ENCODE measurements at regions not wholly inside any gene's neighbourhood (a gene's known extent, or its start where the extent isn't known, plus 50 kb on each side); places are given as distances from the start of the nearest gene placed in this dataset.

- TF ChIP-seq, protein P1, sequence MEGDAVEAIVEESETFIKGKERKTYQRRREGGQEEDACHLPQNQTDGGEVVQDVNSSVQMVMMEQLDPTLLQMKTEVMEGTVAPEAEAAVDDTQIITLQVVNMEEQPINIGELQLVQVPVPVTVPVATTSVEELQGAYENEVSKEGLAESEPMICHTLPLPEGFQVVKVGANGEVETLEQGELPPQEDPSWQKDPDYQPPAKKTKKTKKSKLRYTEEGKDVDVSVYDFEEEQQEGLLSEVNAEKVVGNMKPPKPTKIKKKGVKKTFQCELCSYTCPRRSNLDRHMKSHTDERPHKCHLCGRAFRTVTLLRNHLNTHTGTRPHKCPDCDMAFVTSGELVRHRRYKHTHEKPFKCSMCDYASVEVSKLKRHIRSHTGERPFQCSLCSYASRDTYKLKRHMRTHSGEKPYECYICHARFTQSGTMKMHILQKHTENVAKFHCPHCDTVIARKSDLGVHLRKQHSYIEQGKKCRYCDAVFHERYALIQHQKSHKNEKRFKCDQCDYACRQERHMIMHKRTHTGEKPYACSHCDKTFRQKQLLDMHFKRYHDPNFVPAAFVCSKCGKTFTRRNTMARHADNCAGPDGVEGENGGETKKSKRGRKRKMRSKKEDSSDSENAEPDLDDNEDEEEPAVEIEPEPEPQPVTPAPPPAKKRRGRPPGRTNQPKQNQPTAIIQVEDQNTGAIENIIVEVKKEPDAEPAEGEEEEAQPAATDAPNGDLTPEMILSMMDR (IDR thresholded peaks at IDR 0.05; ENCODE audit: extremely low read depth, insufficient read depth, missing control alignments) = no peak
- DNase-seq (ENCODE audit: low spot score) = no peak
- in situ Hi-C loops (cut with MboI; ENCODE audit: low pct_unique_long_range_greater_than_20kb, low sequenced_read_pairs, unreplicated experiment) = no loop called here
Observed at GRCh38 chr18:61025596-61025995, 307.6 kb upstream of the CDH20 start.

- no peak for DNase-seq (ENCODE audit: low spot score)
Observed at GRCh38 chr18:61031626-61032025, 301.6 kb upstream of the CDH20 start.

DNA sequence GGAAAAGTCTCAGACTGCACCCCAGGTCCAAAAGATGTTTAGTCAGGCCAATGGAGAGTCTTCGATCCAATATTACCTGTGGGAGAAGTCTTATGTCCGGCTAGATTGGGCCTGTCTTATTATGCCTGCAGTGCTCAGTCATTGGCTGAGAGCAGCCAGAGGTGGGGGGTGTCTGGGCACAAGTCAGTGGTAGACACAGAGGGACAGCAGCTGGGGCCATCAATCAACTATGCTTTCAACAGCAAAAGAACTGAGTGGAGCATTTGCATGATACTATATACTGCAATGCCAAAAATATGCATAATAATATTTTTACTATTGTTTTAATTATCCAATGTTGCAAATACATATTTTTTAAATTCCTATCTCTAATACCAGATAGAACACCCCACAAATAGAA is 298.6 kb upstream of the CDH20 start:
- TF ChIP-seq, protein P1 (IDR thresholded peaks at IDR 0.05; ENCODE audit: extremely low read depth, insufficient read depth, missing control alignments) = no peak
- in situ Hi-C loops (cut with MboI; ENCODE audit: low pct_unique_long_range_greater_than_20kb, low sequenced_read_pairs, unreplicated experiment) = no loop called here
- no peak for DNase-seq (ENCODE audit: low spot score)

More at GRCh38 chr18:61031626-61032025, 301.6 kb upstream of the CDH20 start:
- TF ChIP-seq, protein P1 (IDR thresholded peaks at IDR 0.05; ENCODE audit: extremely low read depth, insufficient read depth, missing control alignments) = no peak
- in situ Hi-C loops (cut with MboI; ENCODE audit: low pct_unique_long_range_greater_than_20kb, low sequenced_read_pairs, unreplicated experiment) = no loop called here

DNA sequence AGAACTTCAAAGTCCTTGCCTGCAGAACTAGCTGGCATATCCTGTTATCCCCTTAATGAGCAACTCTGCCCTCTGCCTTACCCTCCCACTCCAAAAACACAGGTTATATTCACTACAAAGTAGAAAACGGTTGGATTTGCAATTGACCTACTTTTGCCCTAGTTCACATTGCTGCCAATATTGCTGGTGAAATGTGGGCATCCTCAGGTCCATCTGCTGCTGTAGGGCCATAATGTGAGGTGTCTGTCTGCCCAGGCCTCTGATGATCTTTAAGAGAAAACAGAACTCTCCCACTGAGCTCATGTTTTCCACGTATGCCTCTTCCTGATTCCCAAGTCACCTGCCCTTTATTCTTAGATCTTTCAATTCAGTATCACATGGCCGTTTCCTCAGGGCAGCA is 294.0 kb upstream of the CDH20 start:
- in situ Hi-C loops (cut with MboI; ENCODE audit: low pct_unique_long_range_greater_than_20kb, low sequenced_read_pairs, unreplicated experiment) = no loop called here
- TF ChIP-seq, protein P1 (IDR thresholded peaks at IDR 0.05; ENCODE audit: extremely low read depth, insufficient read depth, missing control alignments) = no peak
- DNase-seq (ENCODE audit: low spot score) = no peak

GRCh38 chr18:61047794-61048193 is 285.4 kb upstream of the CDH20 start:
- TF ChIP-seq, protein P1 (IDR thresholded peaks at IDR 0.05; ENCODE audit: extremely low read depth, insufficient read depth, missing control alignments) = no peak
- in situ Hi-C loops (cut with MboI; ENCODE audit: low pct_unique_long_range_greater_than_20kb, low sequenced_read_pairs, unreplicated experiment) = no loop called here
- DNase-seq (ENCODE audit: low spot score) = no peak

- no peak for DNase-seq (ENCODE audit: low spot score)
- in situ Hi-C loops (cut with MboI; ENCODE audit: low pct_unique_long_range_greater_than_20kb, low sequenced_read_pairs, unreplicated experiment) = no loop called here
- TF ChIP-seq, protein P1 (IDR thresholded peaks at IDR 0.05; ENCODE audit: extremely low read depth, insufficient read depth, missing control alignments) = no peak
Observed at GRCh38 chr18:61057443-61057842, 275.8 kb upstream of the CDH20 start.

DNA sequence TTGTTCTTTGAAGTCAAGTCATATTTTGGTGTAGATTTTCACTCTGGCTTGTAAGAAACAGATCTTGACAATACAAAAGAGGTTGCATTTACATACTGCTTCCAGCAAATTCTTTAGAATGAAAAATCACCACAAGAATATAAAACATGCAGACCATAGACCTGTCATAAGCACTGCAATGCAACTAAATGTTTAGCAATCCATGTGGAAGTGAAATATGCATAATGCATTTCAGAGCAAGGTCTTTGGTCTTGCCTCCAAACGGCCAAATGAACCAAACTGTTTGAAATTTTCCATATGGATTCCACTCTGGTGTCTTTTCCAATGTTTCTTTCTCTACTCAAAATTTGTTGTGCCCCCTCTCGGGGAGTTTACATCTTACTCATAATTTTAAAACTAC is 271.0 kb upstream of the CDH20 start:
- DNase-seq (ENCODE audit: low spot score) = no peak
- TF ChIP-seq, protein P1 (IDR thresholded peaks at IDR 0.05; ENCODE audit: extremely low read depth, insufficient read depth, missing control alignments) = no peak
- in situ Hi-C loops (cut with MboI; ENCODE audit: low pct_unique_long_range_greater_than_20kb, low sequenced_read_pairs, unreplicated experiment) = no loop called here

Measured in GM13977 (cell line).